Fibroblast of mammary gland (primary cell): ENCODE measurements at regions not wholly inside any gene's neighbourhood (a gene's known extent, or its start where the extent isn't known, plus 50 kb on each side); places are given as distances from the start of the nearest gene placed in this dataset.

Source experiments
- DNase-seq: peaks from one replicate; pipeline ENCODE4 v3.0.0-alpha.2; 2010; ENCODE audit warnings: low read depth
- H3K4me3 ChIP-seq: 2 replicates; pipeline ENCODE4 v1.5.1; 2011; ENCODE audit warnings: low read depth, mild to moderate bottlenecking, low read length, moderate library complexity; ENCODE audit not compliant: control insufficient read depth
- CTCF ChIP-seq: conservative IDR thresholded peaks from 2 replicates; pipeline ENCODE4 v1.5.1; 2011; ENCODE audit warnings: low read depth, low read length, inconsistent platforms; ENCODE audit not compliant: control insufficient read depth, insufficient read depth

- no peak for DNase-seq
- no peak overlapping the region for H3K4me3 ChIP-seq
- no peak for TF ChIP-seq CTCF
These were observed 457.0 kb downstream of the METTL4 start for GRCh38 chr18:2114289-2114688.

- H3K4me3 ChIP-seq: no peak overlapping the region
- no peak for TF ChIP-seq CTCF
- no peak for DNase-seq
These were observed 456.5 kb downstream of the METTL4 start for GRCh38 chr18:2114765-2115164.

DNA sequence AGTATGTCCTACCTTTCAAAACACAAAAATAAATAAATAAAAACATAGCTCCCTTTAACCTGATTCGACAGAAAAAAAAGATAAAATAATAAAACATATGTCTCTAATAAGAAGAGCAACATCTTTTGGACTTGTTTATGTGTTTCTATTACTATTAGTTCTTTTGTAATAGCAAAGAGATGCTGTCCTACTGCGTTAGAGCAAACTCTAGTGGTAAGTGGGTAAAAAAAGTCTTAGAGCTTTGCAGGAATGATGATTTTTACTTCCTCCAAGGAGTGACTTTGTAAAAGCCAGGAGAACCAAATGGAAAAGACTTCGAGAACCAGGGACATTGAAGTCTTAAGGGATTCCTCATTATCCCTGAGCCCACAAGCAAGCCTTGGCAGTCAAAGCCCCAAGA, 450.1 kb downstream of the METTL4 start:
- no peak for DNase-seq
- TF ChIP-seq CTCF: no peak
- H3K4me3 ChIP-seq: no peak overlapping the region

DNA sequence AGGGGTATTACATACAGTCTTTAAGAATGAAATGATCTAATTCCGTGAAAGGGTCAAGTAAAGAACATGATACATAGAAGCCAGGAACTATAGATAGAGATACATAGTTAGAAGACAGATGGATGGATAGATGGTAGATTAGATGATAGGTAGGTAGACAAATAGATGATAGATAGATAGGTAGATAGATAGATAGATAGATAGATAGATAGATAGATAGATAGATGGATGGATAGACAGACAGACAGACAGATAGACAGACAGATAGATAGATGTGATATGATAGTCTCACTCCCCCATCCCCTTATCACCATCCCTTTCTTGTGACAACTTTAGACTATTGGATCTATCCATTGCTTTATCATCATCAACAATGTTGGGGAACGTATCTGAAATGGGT, 448.2 kb downstream of the METTL4 start:
- H3K4me3 ChIP-seq: no peak overlapping the region
- TF ChIP-seq CTCF: no peak
- DNase-seq: no peak

DNA sequence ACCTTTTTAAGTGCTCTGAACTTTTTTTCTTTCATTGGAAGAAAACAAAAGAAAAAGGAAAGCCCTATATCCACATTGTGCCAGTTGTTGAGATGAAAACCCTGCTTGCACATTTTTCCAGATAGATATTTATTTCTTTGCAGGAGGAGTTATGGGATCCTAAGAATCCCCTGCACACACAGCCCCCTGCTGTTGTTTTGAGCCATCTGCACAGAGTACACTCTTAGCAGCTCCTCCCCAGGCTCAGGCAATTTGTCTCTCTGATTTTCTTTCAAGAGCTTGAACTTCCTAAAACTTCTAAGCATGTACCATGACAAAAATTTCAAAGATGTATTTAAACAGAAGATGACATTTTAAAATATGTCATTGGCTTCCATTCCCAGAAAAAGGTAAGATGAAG, 436.9 kb downstream of the METTL4 start:
- no peak overlapping the region for H3K4me3 ChIP-seq
- no peak for TF ChIP-seq CTCF
- no peak for DNase-seq

DNA sequence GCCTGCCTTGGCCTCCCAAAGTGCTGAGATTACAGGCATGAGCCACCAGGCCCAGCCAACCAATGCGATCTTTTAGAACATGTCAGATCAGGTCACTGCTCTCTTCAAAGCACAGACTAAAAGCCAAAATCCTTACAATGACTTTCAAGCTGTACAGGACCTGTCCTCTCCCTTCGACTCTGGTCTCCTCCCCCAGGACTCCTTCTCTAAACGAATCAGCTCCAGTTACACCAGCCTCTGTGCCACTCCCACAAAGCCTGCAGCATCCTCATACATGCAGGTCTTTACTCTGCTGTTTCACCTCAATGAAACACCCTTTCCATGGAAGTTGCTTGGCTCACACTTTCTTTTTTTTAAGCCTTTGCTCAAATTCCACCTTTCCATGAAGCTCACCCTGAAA, 436.0 kb downstream of the METTL4 start:
- TF ChIP-seq CTCF: no peak
- H3K4me3 ChIP-seq: no peak overlapping the region
- DNase-seq: no peak

DNA sequence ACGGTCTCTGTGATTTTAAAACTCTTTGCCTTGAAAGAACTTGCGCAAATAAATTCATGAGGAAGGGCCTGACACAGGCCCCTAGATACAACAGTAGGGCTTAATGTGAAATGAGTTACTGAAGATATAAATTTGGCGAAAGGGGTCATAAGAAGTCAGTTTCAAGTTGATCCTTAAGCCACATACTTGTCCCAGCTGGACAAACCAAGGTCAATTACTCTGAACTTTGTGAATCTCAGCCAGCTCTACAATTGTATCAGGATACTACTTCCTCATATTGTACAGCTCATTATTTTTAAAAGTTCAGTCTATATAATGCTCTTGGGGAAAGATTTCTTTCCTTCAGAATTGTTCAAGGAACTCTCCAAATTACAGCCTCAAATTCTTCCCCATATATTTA, 432.8 kb downstream of the METTL4 start:
- DNase-seq: no peak
- no peak overlapping the region for H3K4me3 ChIP-seq
- TF ChIP-seq CTCF: no peak
